ENCODE measurements at regions not wholly inside any gene's neighbourhood (a gene's known extent, or its start where the extent isn't known, plus 50 kb on each side); places are given as distances from the start of the nearest gene placed in this dataset.

DNA sequence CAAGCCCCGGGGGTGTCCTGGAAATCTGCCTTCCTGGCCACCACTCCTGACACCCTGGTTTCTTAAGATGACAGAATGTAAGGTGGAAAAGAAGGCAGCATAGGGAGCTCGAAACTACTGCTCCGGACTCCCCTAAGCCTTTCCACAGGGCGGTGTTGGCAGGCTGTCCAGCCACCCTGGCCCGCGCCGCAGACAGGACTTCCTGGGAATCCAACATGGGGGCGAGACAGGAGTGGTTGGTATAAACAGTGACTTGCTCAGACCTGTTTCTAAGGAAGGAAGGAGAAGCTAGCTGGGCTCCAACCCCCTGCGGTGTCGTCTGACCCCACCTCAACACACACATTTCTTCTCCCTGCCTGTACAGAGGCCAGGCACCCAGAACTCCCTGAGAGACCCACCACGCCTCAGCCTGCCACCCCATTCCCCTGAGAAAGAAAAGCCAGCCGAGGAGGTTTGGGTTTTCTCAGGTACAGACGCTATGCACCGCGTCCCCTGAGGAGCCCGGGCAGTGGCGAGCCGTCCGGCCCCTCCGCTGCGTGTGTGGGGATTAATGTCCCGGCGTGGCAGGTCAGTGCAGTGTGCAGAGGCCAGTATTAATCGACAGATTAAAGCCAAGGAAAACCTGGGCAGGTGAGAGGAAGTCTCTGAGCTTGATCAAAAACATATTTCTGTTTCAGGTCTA is 349.6 kb upstream of the MKI67 start:
- ChIA-PET CTCF (ENCODE audit: low intra/inter-chr PET ratio, low total read pairs) (no interaction called here), POLR2A (no interaction called here)
- Histone ChIP-seq H3K4me3 (replicated peaks in 1 of 3; ENCODE audit: insufficient read depth in 1 of 3, low read depth in 2 of 3, low read length in 3 of 3) (no peak overlapping the region), H3K27ac (ENCODE audit: extremely low read length, insufficient read depth, low read length) (no peak overlapping the region), H4K20me1 (ENCODE audit: insufficient read depth, low read length) (no peaks in the 10 kb centered on the region), H3K4me1 (ENCODE audit: insufficient read depth, low read length) (no peaks in the 10 kb centered on the region), H3K27me3 (ENCODE audit: control insufficient read depth in 1 of 2, insufficient read depth in 2 of 2, low read length in 2 of 2) (peaks cover 3 to 13% of the 10 kb centered on the region in 2 experiments; a peak in 3 of 5 replicates), H3K36me3 (replicated peaks in 1 of 2; ENCODE audit: control insufficient read depth in 1 of 2, insufficient read depth in 2 of 2, low read length in 2 of 2) (no peaks in the 10 kb centered on the region), H3K4me2 (ENCODE audit: low read depth, low read length) (no peak overlapping the region), H3K79me2 (ENCODE audit: insufficient read depth, low read length) (no peaks in the 10 kb centered on the region), H2AFZ (ENCODE audit: low read length) (no peak overlapping the region), H3K9ac (ENCODE audit: insufficient read depth, low read depth, low read length) (no peak overlapping the region), H3K9me3 (ENCODE audit: low read length) (no peaks in the 10 kb centered on the region)
- in situ Hi-C loops (cut with HindIII; ENCODE audit: extremely low pct_ligation_motif_present, low pct_unique_long_range_greater_than_20kb) (no loop called here), intact Hi-C loops (cut with micrococcal nuclease; ENCODE audit: unreplicated experiment) (no loop called here)
- no peak for ATAC-seq
- TF ChIP-seq CHD4 (IDR thresholded peaks at IDR 0.05; ENCODE audit: borderline replicate concordance, low read length) (no peak), RARG (CRISPR knock-in tag; IDR thresholded peaks at IDR 0.05; ENCODE audit: low read depth) (no peak), ZNF619 (CRISPR knock-in tag; IDR thresholded peaks at IDR 0.05) (no peak), ZNF446 (CRISPR knock-in tag; IDR thresholded peaks at IDR 0.05) (no peak), ZNF30 (CRISPR knock-in tag; IDR thresholded peaks at IDR 0.05) (no peak), ZNF430 (CRISPR knock-in tag; IDR thresholded peaks at IDR 0.05) (no peak), SRSF4 (IDR thresholded peaks at IDR 0.05; ENCODE audit: low read depth, low read length, poor library complexity, severe bottlenecking) (no peak), PHF20 (CRISPR knock-in tag; IDR thresholded peaks at IDR 0.05) (no peak), ZNF572 (CRISPR knock-in tag; IDR thresholded peaks at IDR 0.05) (no peak), MAFG (CRISPR knock-in tag; IDR thresholded peaks at IDR 0.05) (no peak), ZNF253 (CRISPR knock-in tag; IDR thresholded peaks at IDR 0.05; ENCODE audit: borderline replicate concordance) (no peak), SRF (IDR thresholded peaks at IDR 0.05; ENCODE audit: low read depth, low read length) (no peak), LCORL (IDR thresholded peaks at IDR 0.05) (no peak), LCORL (CRISPR knock-in tag; IDR thresholded peaks at IDR 0.05) (no peak)
- TF ChIP-seq, protein P1, sequence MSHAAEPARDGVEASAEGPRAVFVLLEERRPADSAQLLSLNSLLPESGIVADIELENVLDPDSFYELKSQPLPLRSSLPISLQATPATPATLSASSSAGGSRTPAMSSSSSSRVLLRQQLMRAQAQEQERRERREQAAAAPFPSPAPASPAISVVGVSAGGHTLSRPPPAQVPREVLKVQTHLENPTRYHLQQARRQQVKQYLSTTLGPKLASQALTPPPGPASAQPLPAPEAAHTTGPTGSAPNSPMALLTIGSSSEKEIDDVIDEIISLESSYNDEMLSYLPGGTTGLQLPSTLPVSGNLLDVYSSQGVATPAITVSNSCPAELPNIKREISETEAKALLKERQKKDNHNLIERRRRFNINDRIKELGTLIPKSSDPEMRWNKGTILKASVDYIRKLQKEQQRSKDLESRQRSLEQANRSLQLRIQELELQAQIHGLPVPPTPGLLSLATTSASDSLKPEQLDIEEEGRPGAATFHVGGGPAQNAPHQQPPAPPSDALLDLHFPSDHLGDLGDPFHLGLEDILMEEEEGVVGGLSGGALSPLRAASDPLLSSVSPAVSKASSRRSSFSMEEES (CRISPR knock-in tag; IDR thresholded peaks at IDR 0.05), result no peak
- TF ChIP-seq, protein P2, sequence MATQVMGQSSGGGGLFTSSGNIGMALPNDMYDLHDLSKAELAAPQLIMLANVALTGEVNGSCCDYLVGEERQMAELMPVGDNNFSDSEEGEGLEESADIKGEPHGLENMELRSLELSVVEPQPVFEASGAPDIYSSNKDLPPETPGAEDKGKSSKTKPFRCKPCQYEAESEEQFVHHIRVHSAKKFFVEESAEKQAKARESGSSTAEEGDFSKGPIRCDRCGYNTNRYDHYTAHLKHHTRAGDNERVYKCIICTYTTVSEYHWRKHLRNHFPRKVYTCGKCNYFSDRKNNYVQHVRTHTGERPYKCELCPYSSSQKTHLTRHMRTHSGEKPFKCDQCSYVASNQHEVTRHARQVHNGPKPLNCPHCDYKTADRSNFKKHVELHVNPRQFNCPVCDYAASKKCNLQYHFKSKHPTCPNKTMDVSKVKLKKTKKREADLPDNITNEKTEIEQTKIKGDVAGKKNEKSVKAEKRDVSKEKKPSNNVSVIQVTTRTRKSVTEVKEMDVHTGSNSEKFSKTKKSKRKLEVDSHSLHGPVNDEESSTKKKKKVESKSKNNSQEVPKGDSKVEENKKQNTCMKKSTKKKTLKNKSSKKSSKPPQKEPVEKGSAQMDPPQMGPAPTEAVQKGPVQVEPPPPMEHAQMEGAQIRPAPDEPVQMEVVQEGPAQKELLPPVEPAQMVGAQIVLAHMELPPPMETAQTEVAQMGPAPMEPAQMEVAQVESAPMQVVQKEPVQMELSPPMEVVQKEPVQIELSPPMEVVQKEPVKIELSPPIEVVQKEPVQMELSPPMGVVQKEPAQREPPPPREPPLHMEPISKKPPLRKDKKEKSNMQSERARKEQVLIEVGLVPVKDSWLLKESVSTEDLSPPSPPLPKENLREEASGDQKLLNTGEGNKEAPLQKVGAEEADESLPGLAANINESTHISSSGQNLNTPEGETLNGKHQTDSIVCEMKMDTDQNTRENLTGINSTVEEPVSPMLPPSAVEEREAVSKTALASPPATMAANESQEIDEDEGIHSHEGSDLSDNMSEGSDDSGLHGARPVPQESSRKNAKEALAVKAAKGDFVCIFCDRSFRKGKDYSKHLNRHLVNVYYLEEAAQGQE (IDR thresholded peaks at IDR 0.05; ENCODE audit: borderline replicate concordance in 1 of 2, low read depth in 1 of 2, low read length in 2 of 2), result no peak
- TF ChIP-seq, protein P3, sequence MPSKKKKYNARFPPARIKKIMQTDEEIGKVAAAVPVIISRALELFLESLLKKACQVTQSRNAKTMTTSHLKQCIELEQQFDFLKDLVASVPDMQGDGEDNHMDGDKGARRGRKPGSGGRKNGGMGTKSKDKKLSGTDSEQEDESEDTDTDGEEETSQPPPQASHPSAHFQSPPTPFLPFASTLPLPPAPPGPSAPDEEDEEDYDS (CRISPR knock-in tag; IDR thresholded peaks at IDR 0.05), result no peak
- FAIRE-seq, result no peak
- WGBS (ENCODE audit: low lambda C conversion rate), result 61% methylated on average over 15 of the region's 24 CpGs
- BruUV-seq (replicated peaks), result no TSS peak
- DNase-seq (ENCODE audit: low spot score), result no peak

Data from HepG2 (cell line).